MCF 10A (cell line): ENCODE measurements at regions not wholly inside any gene's neighbourhood (a gene's known extent, or its start where the extent isn't known, plus 50 kb on each side); places are given as distances from the start of the nearest gene placed in this dataset.

Source experiments
- BruUV-seq: library from RNA; stranded (reverse); fragments of 400-500 nt; replicated peaks from 2 replicates; lab custom pipeline; 2021; lab: Mats Ljungman, UMichigan
- CTCF ChIA-PET: fragments of 300-600 bp; sonication (Branson Sonifier 250); formaldehyde crosslinking; extraction: SDS; loops from one replicate; lab custom pipeline; 2021; ENCODE audit warnings: antibody characterized with exemption, inconsistent platforms; lab: Yijun Ruan, JAX
- POLR2A ChIA-PET: fragments of 300-600, 350-650 bp; sonication (Branson Sonifier 250); formaldehyde crosslinking; extraction: SDS; loops from one replicate; lab custom pipeline; 2020; ENCODE audit warnings: antibody characterized with exemption, inconsistent platforms; lab: Yijun Ruan, JAX
- DNase-seq: peaks from one replicate; pipeline ENCODE4 v3.0.0-alpha.2; 2018; ENCODE audit not compliant: unreplicated experiment
- H3K27ac Mint-ChIP-seq: one replicate; pipeline ENCODE4 v1.8.0; 2022; ENCODE audit warnings: mild to moderate bottlenecking, low read depth, mixed read lengths; ENCODE audit not compliant: unreplicated experiment
- H3K27me3 Mint-ChIP-seq: one replicate; pipeline ENCODE4 v1.8.0; 2022; ENCODE audit warnings: mixed read lengths; ENCODE audit not compliant: insufficient read depth, unreplicated experiment
- H3K36me3 Mint-ChIP-seq: one replicate; pipeline ENCODE4 v1.8.0; 2022; ENCODE audit warnings: mild to moderate bottlenecking, moderate library complexity, mixed read lengths; ENCODE audit not compliant: insufficient read depth, unreplicated experiment
- H3K4me1 Mint-ChIP-seq: one replicate; pipeline ENCODE4 v1.8.0; 2022; ENCODE audit warnings: mixed read lengths; ENCODE audit not compliant: insufficient read depth, unreplicated experiment
- H3K4me3 Mint-ChIP-seq: one replicate; pipeline ENCODE4 v1.8.0; 2022; ENCODE audit warnings: mild to moderate bottlenecking, moderate library complexity, mixed read lengths; ENCODE audit not compliant: unreplicated experiment
- H3K9me3 Mint-ChIP-seq: one replicate; pipeline ENCODE4 v1.8.0; 2022; ENCODE audit warnings: mixed read lengths; ENCODE audit not compliant: unreplicated experiment
- CTCF ChIP-seq: fragments of 200-600 bp; IDR thresholded peaks from one replicate; pipeline ENCODE4 v1.8.0; 2022; ENCODE audit warnings: antibody characterized with exemption, mild to moderate bottlenecking; ENCODE audit not compliant: unreplicated experiment
- intact Hi-C: fragments of 100-400 bp; cut with micrococcal nuclease; formaldehyde crosslinking; loops from 2 replicates; pipeline ENCODE4 v1.14.1; 2022

- Mint-ChIP-seq H3K9me3 (peaks cover 12% of the 10 kb centered on the region), H3K4me3 (no peak overlapping the region), H3K27me3 (no peaks in the 10 kb centered on the region), H3K36me3 (peaks cover 6% of the 10 kb centered on the region), H3K4me1 (no peaks in the 10 kb centered on the region), H3K27ac (no peak overlapping the region)
- POLR2A ChIA-PET: interaction anchor here (1.1 kb wide), 1 partner anchor 10 kb away, joined by 3 read pairs; no protein-coding TSS in a partner anchor
- no TSS peak for BruUV-seq
- intact Hi-C loops: no loop called here
- no peak for DNase-seq
- no peak for TF ChIP-seq CTCF
- CTCF ChIA-PET: interaction anchor here (0.9 kb wide), 1 partner anchor 41 kb away, joined by 3 read pairs; no protein-coding TSS in a partner anchor
Measured at GRCh38 chr5:22965960-22966359, 112.8 kb upstream of the CDH12 start.

GRCh38 chr5:22964632-22965031, 111.5 kb upstream of the CDH12 start:
- H3K9me3 Mint-ChIP-seq: peaks cover 12% of the 10 kb centered on the region
- no peak for TF ChIP-seq CTCF
- no peaks in the 10 kb centered on the region for H3K27me3 Mint-ChIP-seq
- ChIA-PET CTCF (interaction anchor here (0.7 kb wide), 1 partner anchor 321 kb away, joined by 3 read pairs; no protein-coding TSS in a partner anchor), POLR2A (no interaction called here)
- H3K4me3 Mint-ChIP-seq: no peak overlapping the region
- DNase-seq: no peak
- no TSS peak for BruUV-seq
- no peak overlapping the region for H3K27ac Mint-ChIP-seq
- intact Hi-C loops: no loop called here
- H3K4me1 Mint-ChIP-seq: no peaks in the 10 kb centered on the region
- H3K36me3 Mint-ChIP-seq: peaks cover 6% of the 10 kb centered on the region

GRCh38 chr5:22958462-22959262, 105.5 kb upstream of the CDH12 start:
- BruUV-seq: no TSS peak
- no peak for TF ChIP-seq CTCF
- Mint-ChIP-seq H3K36me3 (no peaks in the 10 kb centered on the region), H3K4me1 (no peaks in the 10 kb centered on the region), H3K9me3 (no peaks in the 10 kb centered on the region), H3K4me3 (no peak overlapping the region), H3K27ac (no peak overlapping the region), H3K27me3 (no peaks in the 10 kb centered on the region)
- intact Hi-C loops: no loop called here
- ChIA-PET POLR2A (interaction anchor here (0.9 kb wide), 1 partner anchor 13 kb away, joined by 3 read pairs; no protein-coding TSS in a partner anchor), CTCF (interaction anchor here (0.7 kb wide), 1 partner anchor 11 kb away, joined by 3 read pairs; no protein-coding TSS in a partner anchor)
- no peak for DNase-seq

GRCh38 chr5:22947921-22948320, 94.8 kb upstream of the CDH12 start:
- peaks cover 6% of the 10 kb centered on the region for H3K4me1 Mint-ChIP-seq
- ChIA-PET POLR2A (no interaction called here), CTCF (no interaction called here)
- intact Hi-C loops: no loop called here
- no peaks in the 10 kb centered on the region for H3K9me3 Mint-ChIP-seq
- BruUV-seq: no TSS peak
- no peak for DNase-seq
- peak overlapping the region; percentile 31 for H3K27ac Mint-ChIP-seq
- H3K27me3 Mint-ChIP-seq: no peaks in the 10 kb centered on the region
- no peak overlapping the region for H3K4me3 Mint-ChIP-seq
- no peak for TF ChIP-seq CTCF
- H3K36me3 Mint-ChIP-seq: no peaks in the 10 kb centered on the region
